HG02884 (cell line): ENCODE measurements at regions not wholly inside any gene's neighbourhood (a gene's known extent, or its start where the extent isn't known, plus 50 kb on each side); places are given as distances from the start of the nearest gene placed in this dataset.
"Not testable (repeated sequence)": the region's sequence is repeated elsewhere in the genome, so short reads cannot be mapped to it uniquely, and the experiment has no call there.

ENCODE experiments used
- ATAC-seq: cut with Tn5 transposase; IDR thresholded peaks from one replicate; pipeline ENCODE4 v1.9.1; 2021; ENCODE audit warnings: mild to moderate bottlenecking, moderate library complexity; ENCODE audit not compliant: unreplicated experiment

GRCh38 chr21:35510957-35511695 is 462.0 kb upstream of the RUNX1 start:
- ATAC-seq = no peak

GRCh38 chr21:35510294-35510693 is 461.2 kb upstream of the RUNX1 start:
- ATAC-seq = no peak

- no peak for ATAC-seq
Measured at GRCh38 chr21:35509001-35509704, 460.1 kb upstream of the RUNX1 start.

GRCh38 chr21:35508139-35508888 is 459.2 kb upstream of the RUNX1 start:
- ATAC-seq = no peak

GRCh38 chr21:35507181-35507759 is 458.2 kb upstream of the RUNX1 start:
- ATAC-seq = no peak

- no peak for ATAC-seq
Measured at GRCh38 chr21:35506771-35507170, 457.7 kb upstream of the RUNX1 start.

- ATAC-seq = no peak
Measured at GRCh38 chr21:35506352-35506751, 457.2 kb upstream of the RUNX1 start.

- ATAC-seq = no peak
Measured at GRCh38 chr21:35504951-35505466, 455.9 kb upstream of the RUNX1 start.

- no peak for ATAC-seq
Measured at GRCh38 chr21:35504277-35504676, 455.2 kb upstream of the RUNX1 start.

GRCh38 chr21:35503671-35504070 is 454.6 kb upstream of the RUNX1 start:
- no peak for ATAC-seq

GRCh38 chr21:35502821-35503220 is 453.7 kb upstream of the RUNX1 start:
- no peak for ATAC-seq

GRCh38 chr21:35497522-35497921 is 448.4 kb upstream of the RUNX1 start:
- ATAC-seq = not testable (repeated sequence)

GRCh38 chr21:35491920-35492678 is 443.0 kb upstream of the RUNX1 start:
- no peak for ATAC-seq

GRCh38 chr21:35491114-35491513 is 442.0 kb upstream of the RUNX1 start:
- no peak for ATAC-seq

- ATAC-seq = no peak
Measured at GRCh38 chr21:35489389-35489980, 440.4 kb upstream of the RUNX1 start.

GRCh38 chr21:35488946-35489345 is 439.8 kb upstream of the RUNX1 start:
- no peak for ATAC-seq

- no peak for ATAC-seq
Measured at GRCh38 chr21:35485364-35485763, 436.3 kb upstream of the RUNX1 start.

- ATAC-seq = no peak
Measured at GRCh38 chr21:35484851-35485250, 435.7 kb upstream of the RUNX1 start.

GRCh38 chr21:35484032-35484431 is 434.9 kb upstream of the RUNX1 start:
- ATAC-seq = no peak
